ENCODE measurements at regions not wholly inside any gene's neighbourhood (a gene's known extent, or its start where the extent isn't known, plus 50 kb on each side); places are given as distances from the start of the nearest gene placed in this dataset.

GRCh38 chr7:46970131-46970430, 611.8 kb downstream of the TNS3 start:
- TF ChIP-seq, protein P1, sequence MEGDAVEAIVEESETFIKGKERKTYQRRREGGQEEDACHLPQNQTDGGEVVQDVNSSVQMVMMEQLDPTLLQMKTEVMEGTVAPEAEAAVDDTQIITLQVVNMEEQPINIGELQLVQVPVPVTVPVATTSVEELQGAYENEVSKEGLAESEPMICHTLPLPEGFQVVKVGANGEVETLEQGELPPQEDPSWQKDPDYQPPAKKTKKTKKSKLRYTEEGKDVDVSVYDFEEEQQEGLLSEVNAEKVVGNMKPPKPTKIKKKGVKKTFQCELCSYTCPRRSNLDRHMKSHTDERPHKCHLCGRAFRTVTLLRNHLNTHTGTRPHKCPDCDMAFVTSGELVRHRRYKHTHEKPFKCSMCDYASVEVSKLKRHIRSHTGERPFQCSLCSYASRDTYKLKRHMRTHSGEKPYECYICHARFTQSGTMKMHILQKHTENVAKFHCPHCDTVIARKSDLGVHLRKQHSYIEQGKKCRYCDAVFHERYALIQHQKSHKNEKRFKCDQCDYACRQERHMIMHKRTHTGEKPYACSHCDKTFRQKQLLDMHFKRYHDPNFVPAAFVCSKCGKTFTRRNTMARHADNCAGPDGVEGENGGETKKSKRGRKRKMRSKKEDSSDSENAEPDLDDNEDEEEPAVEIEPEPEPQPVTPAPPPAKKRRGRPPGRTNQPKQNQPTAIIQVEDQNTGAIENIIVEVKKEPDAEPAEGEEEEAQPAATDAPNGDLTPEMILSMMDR (IDR thresholded peaks at IDR 0.05 in 2 of 3, conservative IDR thresholded peaks at IDR 0.05 in 1 of 3; ENCODE audit: control insufficient read depth in 2 of 3, extremely low read depth in 1 of 3, insufficient read depth in 1 of 3, low read depth in 3 of 3, low read length in 3 of 3), result no peak
- TF ChIP-seq TCF3 (IDR thresholded peaks at IDR 0.05; ENCODE audit: borderline replicate concordance, insufficient read depth, low read depth, low read length) (no peak), TAF1 (IDR thresholded peaks at IDR 0.05; ENCODE audit: borderline replicate concordance, low read depth, low read length) (no peak), POLR2AphosphoS5 (IDR thresholded peaks at IDR 0.05; ENCODE audit: low read length) (no peak), DPF2 (IDR thresholded peaks at IDR 0.05) (no peak), TBL1XR1 (IDR thresholded peaks at IDR 0.05; ENCODE audit: low read depth, low read length) (no peak), JUNB (IDR thresholded peaks at IDR 0.05) (no peak)
